ENCODE measurements at regions not wholly inside any gene's neighbourhood (a gene's known extent, or its start where the extent isn't known, plus 50 kb on each side); places are given as distances from the start of the nearest gene placed in this dataset.

DNA sequence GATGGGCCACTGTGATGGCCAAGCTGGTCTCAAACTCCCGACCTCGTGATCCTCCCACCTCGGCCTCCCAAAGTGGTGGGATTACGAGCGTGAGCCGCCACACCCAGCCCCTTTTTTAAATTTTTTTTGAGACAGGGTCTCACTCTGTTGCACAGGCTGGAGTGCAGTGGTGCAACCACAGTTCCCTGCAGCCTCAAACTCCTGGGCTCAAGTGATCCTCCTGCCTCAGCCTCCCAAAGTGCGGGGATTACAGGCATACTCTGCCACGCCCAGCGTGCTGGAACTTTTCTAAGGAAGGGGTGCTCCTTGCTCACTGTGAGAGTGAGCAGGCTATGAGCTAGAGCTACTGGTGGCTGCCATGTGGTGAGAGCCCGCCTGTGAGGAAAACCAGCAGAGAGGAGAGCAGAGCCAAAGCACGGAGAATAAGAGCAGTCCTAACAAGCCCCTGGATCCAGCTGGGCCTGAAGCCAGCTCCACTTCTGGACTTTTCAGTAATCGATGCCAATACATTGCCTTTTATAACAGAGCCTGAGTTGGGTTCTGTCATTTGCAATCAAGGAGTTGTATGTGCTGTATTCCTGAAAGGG lies 75.5 kb upstream of the UNC5A start:
- no peaks in the 10 kb centered on the region for H3K36me3 ChIP-seq
- no peaks in the 10 kb centered on the region for H3K27me3 ChIP-seq
- no peak overlapping the region for H3K9ac ChIP-seq (ENCODE audit: low read depth in 2 of 2, low read length in 2 of 2)
- DNase-seq, result no peak
- no peaks in the 10 kb centered on the region for H3K4me1 ChIP-seq
- H3K4me3 ChIP-seq, result no peak overlapping the region
- TF ChIP-seq, protein P1, sequence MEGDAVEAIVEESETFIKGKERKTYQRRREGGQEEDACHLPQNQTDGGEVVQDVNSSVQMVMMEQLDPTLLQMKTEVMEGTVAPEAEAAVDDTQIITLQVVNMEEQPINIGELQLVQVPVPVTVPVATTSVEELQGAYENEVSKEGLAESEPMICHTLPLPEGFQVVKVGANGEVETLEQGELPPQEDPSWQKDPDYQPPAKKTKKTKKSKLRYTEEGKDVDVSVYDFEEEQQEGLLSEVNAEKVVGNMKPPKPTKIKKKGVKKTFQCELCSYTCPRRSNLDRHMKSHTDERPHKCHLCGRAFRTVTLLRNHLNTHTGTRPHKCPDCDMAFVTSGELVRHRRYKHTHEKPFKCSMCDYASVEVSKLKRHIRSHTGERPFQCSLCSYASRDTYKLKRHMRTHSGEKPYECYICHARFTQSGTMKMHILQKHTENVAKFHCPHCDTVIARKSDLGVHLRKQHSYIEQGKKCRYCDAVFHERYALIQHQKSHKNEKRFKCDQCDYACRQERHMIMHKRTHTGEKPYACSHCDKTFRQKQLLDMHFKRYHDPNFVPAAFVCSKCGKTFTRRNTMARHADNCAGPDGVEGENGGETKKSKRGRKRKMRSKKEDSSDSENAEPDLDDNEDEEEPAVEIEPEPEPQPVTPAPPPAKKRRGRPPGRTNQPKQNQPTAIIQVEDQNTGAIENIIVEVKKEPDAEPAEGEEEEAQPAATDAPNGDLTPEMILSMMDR (IDR thresholded peaks at IDR 0.05), result no peak
- intact Hi-C loops (cut with DNase I), result no loop called here
- H3K27ac ChIP-seq, result no peak overlapping the region
- no peaks in the 10 kb centered on the region for H3K9me3 ChIP-seq

DNA sequence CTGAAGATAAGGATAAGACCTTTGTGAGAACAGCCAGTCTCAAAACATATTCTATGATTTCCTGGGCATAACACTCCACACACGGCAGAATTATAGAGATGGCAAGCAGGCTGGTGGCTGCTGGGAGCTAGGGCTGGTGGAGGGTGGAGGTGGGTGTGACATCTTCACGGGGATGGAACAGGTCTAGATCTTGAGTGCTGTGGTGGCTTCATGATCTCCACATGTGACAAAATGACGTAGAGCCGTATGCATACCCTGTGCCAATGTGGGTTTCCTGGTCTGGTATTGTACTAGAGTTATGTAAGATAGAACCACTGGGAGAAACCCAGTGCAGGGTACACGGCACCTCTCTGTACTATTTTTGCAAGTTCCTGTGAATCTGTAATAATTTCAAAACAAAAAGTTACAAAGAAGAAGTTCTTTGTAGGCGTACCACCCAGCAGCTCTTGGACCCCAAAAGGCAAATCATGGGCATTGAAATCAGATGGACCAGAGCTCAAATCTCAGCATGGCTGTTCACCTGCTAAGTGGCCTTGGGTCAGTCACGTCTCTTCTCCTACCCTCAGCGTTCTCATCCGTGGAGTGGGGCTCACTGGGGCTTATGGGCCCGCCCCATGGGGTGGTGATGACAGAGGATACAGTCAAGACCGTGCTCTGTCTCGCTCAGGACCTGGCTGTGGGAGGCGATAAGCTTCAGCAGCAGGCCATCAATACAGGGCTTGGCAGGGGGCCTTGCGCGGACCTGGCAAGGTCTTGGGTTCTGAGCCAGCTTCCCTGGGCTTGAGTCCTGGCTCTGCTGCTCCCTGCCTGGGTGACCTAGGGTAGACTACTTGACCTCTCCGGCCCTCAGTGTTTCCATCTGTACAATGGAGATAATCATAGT lies 74.7 kb upstream of the UNC5A start:
- intact Hi-C loops (cut with DNase I), result no loop called here
- no peaks in the 10 kb centered on the region for H3K9me3 ChIP-seq
- no peak overlapping the region for H3K27ac ChIP-seq
- no peaks in the 10 kb centered on the region for H3K36me3 ChIP-seq
- no peak overlapping the region for H3K9ac ChIP-seq (ENCODE audit: low read depth in 2 of 2, low read length in 2 of 2)
- no peak overlapping the region for H3K4me3 ChIP-seq
- TF ChIP-seq, protein P1 (IDR thresholded peaks at IDR 0.05), result no peak
- no peak for DNase-seq
- peaks cover 3% of the 10 kb centered on the region for H3K27me3 ChIP-seq
- no peaks in the 10 kb centered on the region for H3K4me1 ChIP-seq

DNA sequence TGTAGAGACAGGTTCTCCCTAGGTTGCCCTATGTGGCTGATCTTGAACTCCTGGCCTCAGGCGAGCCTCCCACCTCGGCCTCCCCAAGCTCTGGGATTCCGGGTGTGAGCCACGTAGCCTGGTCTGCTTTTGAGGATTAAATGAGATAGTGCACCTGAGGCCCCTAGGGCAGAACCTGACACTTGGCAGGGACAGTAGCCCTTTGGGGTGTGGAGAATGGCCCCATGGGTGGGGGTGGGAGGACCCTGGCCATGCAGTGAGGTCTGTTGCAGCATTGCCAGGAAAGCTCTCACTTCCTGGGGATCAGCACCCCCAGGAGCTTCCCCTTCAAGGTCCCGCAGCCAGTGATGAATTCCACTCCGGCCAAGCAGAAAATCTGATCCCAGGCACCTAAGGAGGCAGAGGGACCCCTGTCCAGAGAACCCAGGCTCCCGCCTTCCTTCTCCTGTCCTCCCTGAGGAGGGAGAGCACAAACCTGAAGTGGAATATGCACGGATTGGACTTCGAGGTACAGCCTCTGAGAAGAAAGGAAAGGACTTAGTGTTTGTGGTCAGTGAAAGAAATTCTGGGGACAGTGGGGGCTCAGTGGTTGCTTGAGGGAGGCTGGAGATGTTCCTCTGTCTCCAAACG lies 73.9 kb upstream of the UNC5A start:
- no peak for DNase-seq
- Histone ChIP-seq H3K9me3 (no peaks in the 10 kb centered on the region), H3K27me3 (peaks cover 5% of the 10 kb centered on the region), H3K27ac (no peak overlapping the region), H3K4me3 (no peak overlapping the region), H3K36me3 (no peaks in the 10 kb centered on the region), H3K9ac (ENCODE audit: low read depth in 2 of 2, low read length in 2 of 2) (no peak overlapping the region), H3K4me1 (no peaks in the 10 kb centered on the region)
- intact Hi-C loops (cut with DNase I), result no loop called here
- TF ChIP-seq, protein P1 (IDR thresholded peaks at IDR 0.05), result no peak

DNA sequence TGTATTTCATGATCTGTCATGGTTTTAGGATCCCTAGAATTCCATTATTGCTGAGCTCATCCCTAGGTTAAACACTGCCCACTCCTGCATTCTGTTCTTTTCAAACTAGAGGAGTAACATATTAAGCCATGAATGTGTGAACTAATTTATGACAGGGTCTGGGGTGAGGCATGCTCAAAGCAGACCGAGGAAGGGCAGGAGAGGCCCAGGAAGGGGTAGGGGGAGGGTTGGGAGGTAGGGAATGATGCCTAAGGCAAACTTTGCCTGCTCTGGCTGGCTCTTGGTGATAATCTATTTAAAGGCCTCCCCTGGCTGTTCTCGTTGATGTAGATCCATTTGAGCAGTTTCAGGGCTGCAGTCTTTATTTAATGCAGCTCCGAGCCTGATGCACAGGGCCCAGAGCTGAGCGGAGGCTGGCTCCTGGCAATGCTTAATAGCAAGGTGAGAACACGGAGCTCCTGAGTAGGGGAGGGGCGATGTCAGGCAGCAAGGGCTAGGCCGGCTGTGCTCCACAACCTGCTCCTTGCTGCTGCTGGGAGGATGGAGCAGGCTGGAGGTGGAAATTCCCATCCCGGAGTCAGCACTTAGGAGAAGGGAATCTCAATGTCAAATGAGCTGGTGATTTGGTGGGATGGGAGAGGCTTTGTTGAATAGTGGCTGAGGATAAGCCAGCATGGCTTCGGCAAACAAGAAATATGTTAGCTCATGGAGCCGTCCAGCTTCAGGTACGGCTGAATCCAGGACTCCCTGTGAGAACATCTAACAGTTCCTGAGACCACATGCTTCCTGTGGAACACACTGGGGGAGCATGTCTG lies 73.2 kb upstream of the UNC5A start:
- Histone ChIP-seq H3K9me3 (no peaks in the 10 kb centered on the region), H3K4me3 (no peak overlapping the region), H3K9ac (ENCODE audit: low read depth in 2 of 2, low read length in 2 of 2) (no peak overlapping the region), H3K27me3 (peaks cover 5% of the 10 kb centered on the region), H3K4me1 (no peaks in the 10 kb centered on the region), H3K36me3 (no peaks in the 10 kb centered on the region), H3K27ac (no peak overlapping the region)
- TF ChIP-seq, protein P1 (IDR thresholded peaks at IDR 0.05), result no peak
- intact Hi-C loops (cut with DNase I), result no loop called here
- DNase-seq, result no peak
